ENCODE measurements at regions not wholly inside any gene's neighbourhood (a gene's known extent, or its start where the extent isn't known, plus 50 kb on each side); places are given as distances from the start of the nearest gene placed in this dataset.

GRCh38 chr1:234545517-234546386 lies 64.2 kb downstream of the IRF2BP2 start (continued):
- no peak for TF ChIP-seq AKNA (CRISPR knock-in tag; IDR thresholded peaks at IDR 0.05; ENCODE audit: borderline replicate concordance)
- TF ChIP-seq ZNF256 (CRISPR knock-in tag; conservative IDR thresholded peaks at IDR 0.05), result no peak
- peak; percentile 80; the same call in 1 of the 2 replicates for TF ChIP-seq POLR2AphosphoS2 (IDR thresholded peaks at IDR 0.05; ENCODE audit: low read depth, low read length)
- TF ChIP-seq NFIB (CRISPR knock-in tag; IDR thresholded peaks at IDR 0.05; ENCODE audit: borderline replicate concordance), result no peak
- TF ChIP-seq SMC3 (IDR thresholded peaks at IDR 0.05; ENCODE audit: low read length), result peak; percentile 28; the same call in 1 of the 2 replicates
- TF ChIP-seq ZNF614 (CRISPR knock-in tag; IDR thresholded peaks at IDR 0.05; ENCODE audit: borderline replicate concordance), result peak; percentile 52; the same call in 1 of the 2 replicates
- TF ChIP-seq MLLT10 (CRISPR knock-in tag; IDR thresholded peaks at IDR 0.05), result no peak
- no peak for TF ChIP-seq RAD21 (CRISPR knock-in tag; IDR thresholded peaks at IDR 0.05)
- no peak for TF ChIP-seq ZBTB1 (CRISPR knock-in tag; IDR thresholded peaks at IDR 0.05; ENCODE audit: borderline replicate concordance)
- no peak for TF ChIP-seq GABPA (IDR thresholded peaks at IDR 0.05; ENCODE audit: low read depth, low read length)
- no peak for TF ChIP-seq GABPA (CRISPR knock-in tag; IDR thresholded peaks at IDR 0.05; ENCODE audit: low read depth)
- peak; percentile 80 for TF ChIP-seq ARID5B (CRISPR knock-in tag; IDR thresholded peaks at IDR 0.05)
- TF ChIP-seq MAF1 (CRISPR knock-in tag; IDR thresholded peaks at IDR 0.05; ENCODE audit: borderline replicate concordance), result no peak
- peak; percentile 50; the same call in 1 of the 2 replicates for TF ChIP-seq ZFX (CRISPR knock-in tag; IDR thresholded peaks at IDR 0.05; ENCODE audit: low read depth)
- TF ChIP-seq FOXC1 (CRISPR knock-in tag; IDR thresholded peaks at IDR 0.05; ENCODE audit: borderline replicate concordance), result no peak
- TF ChIP-seq SIX4 (CRISPR knock-in tag; IDR thresholded peaks at IDR 0.05), result no peak
- no peak for TF ChIP-seq MTF1 (CRISPR knock-in tag; IDR thresholded peaks at IDR 0.05)
- peak; percentile 98 for TF ChIP-seq IRF2 (CRISPR knock-in tag; IDR thresholded peaks at IDR 0.05)
- TF ChIP-seq TOE1 (CRISPR knock-in tag; IDR thresholded peaks at IDR 0.05), result no peak
- peak; percentile 51; the same call in 1 of the 2 replicates for TF ChIP-seq CEBPG (CRISPR knock-in tag; IDR thresholded peaks at IDR 0.05)
- no peak; the same call in 1 of the 2 replicates for TF ChIP-seq ZNF891 (CRISPR knock-in tag; IDR thresholded peaks at IDR 0.05)
- no peak for TF ChIP-seq ZSCAN25 (CRISPR knock-in tag; IDR thresholded peaks at IDR 0.05)
- no peak for TF ChIP-seq ZNF552 (CRISPR knock-in tag; IDR thresholded peaks at IDR 0.05; ENCODE audit: borderline replicate concordance)
- no peak for TF ChIP-seq HNRNPK (IDR thresholded peaks at IDR 0.05; ENCODE audit: low read depth, low read length, poor library complexity, severe bottlenecking)

Data from HepG2 (cell line).